T-helper 2 cell treated with Interferon-gamma antibody and Interleukin-4, amounts not matched to agents 5 μg/mL and 100 μg/mL, for 36 hours (primary cell): ENCODE measurements at regions not wholly inside any gene's neighbourhood (a gene's known extent, or its start where the extent isn't known, plus 50 kb on each side); places are given as distances from the start of the nearest gene placed in this dataset.
"Not testable (repeated sequence)": the region's sequence is repeated elsewhere in the genome, so short reads cannot be mapped to it uniquely, and the experiment has no call there.

Experiments
- DNase-seq: peaks from one replicate; pipeline ENCODE4 v3.0.0; 2021; ENCODE audit warnings: low spot score
- H3K27ac Mint-ChIP-seq: one replicate; pipeline ENCODE4 v1.8.0; 2021; ENCODE audit warnings: mild to moderate bottlenecking, mixed read lengths
- H3K27me3 Mint-ChIP-seq: one replicate; pipeline ENCODE4 v1.8.0; 2021; ENCODE audit warnings: low read depth, mixed read lengths
- H3K36me3 Mint-ChIP-seq: one replicate; pipeline ENCODE4 v1.8.0; 2021; ENCODE audit warnings: low read depth, mixed read lengths
- H3K4me1 Mint-ChIP-seq: one replicate; pipeline ENCODE4 v1.8.0; 2021; ENCODE audit warnings: low read depth, mixed read lengths
- H3K4me3 Mint-ChIP-seq: one replicate; pipeline ENCODE4 v1.8.0; 2022; ENCODE audit warnings: mild to moderate bottlenecking, moderate library complexity, mixed read lengths
- H3K9me3 Mint-ChIP-seq: one replicate; pipeline ENCODE4 v1.8.0; 2021; ENCODE audit warnings: mixed read lengths

DNA sequence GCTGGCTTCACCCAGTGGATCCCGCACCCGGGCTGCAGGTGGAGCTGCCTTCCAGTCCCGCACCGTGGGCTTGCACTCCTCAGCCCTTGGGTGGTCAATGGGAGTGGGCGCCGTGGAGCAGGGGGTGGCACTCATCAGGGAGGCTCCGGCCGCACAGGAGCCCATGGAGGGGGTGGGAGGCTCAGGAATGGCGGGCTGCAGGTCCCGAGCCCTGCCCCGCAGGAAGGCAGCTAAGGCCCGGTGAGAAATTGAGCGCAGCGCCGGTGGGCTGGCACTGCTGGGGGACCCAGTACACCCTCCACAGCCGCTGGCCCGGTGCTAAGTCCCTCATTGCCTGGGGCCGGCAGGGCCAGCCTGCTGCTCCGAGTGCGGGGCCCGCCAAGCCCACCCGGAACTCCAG lies 209.9 kb downstream of the UTRN start:
- H3K4me1 Mint-ChIP-seq, result peaks cover 17% of the 10 kb centered on the region
- not testable (repeated sequence) for H3K4me3 Mint-ChIP-seq, H3K9me3 Mint-ChIP-seq, DNase-seq, H3K27ac Mint-ChIP-seq, H3K27me3 Mint-ChIP-seq
- peaks cover 57% of the 10 kb centered on the region for H3K36me3 Mint-ChIP-seq

DNA sequence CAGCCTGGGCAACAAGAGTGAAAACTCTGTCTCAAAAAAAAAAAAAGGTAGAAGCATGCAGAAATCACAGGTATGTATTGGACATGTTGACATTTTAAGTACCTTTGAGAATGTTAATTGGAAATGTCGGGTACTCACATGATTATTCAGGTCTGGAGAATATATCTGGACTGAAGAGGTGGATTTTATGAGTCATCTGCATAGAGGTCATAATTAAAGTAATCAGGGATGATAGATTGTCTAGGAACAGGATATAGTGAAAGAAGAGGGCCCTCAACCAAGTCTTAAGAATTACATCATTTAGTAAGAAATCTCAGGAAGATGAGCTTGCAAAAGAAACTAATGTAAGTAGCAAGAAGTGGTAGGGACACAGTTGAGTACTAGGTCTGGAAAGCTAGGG lies 212.5 kb downstream of the UTRN start:
- DNase-seq, result no peak
- H3K27ac Mint-ChIP-seq, result peak overlapping the region; percentile 16

DNA sequence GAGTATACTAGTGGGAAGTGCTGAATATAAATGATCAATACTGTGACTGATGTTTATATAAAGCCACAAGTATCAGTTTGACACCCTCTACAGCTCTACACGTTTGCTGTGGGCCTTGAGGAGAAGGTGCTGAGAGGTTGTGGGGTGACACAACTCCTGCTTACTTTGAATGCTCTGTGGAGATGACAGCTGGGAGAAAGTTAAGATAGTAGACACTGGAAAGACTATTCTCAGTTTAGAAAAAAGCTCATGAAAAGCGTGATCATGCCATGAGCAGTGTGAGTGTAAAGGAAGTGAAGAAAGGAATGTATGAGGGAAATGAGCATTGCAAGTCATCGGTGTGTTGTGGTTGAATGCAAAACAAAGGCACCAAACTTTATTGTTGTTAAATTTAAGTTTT lies 215.8 kb downstream of the UTRN start:
- no peaks in the 10 kb centered on the region for H3K27me3 Mint-ChIP-seq
- H3K36me3 Mint-ChIP-seq, result peaks cover 69% of the 10 kb centered on the region
- peaks cover 31% of the 10 kb centered on the region for H3K9me3 Mint-ChIP-seq
- H3K4me3 Mint-ChIP-seq, result no peak overlapping the region
- H3K4me1 Mint-ChIP-seq, result peaks cover 24% of the 10 kb centered on the region
- no peak for DNase-seq
- peak overlapping the region; percentile 33 for H3K27ac Mint-ChIP-seq

More for the DNA sequence above, 212.5 kb downstream of the UTRN start:
- H3K4me3 Mint-ChIP-seq, result no peak overlapping the region
- H3K27me3 Mint-ChIP-seq, result no peaks in the 10 kb centered on the region
- peaks cover under 1% of the 10 kb centered on the region for H3K9me3 Mint-ChIP-seq
- H3K36me3 Mint-ChIP-seq, result peaks cover 50% of the 10 kb centered on the region
- peaks cover 24% of the 10 kb centered on the region for H3K4me1 Mint-ChIP-seq

DNA sequence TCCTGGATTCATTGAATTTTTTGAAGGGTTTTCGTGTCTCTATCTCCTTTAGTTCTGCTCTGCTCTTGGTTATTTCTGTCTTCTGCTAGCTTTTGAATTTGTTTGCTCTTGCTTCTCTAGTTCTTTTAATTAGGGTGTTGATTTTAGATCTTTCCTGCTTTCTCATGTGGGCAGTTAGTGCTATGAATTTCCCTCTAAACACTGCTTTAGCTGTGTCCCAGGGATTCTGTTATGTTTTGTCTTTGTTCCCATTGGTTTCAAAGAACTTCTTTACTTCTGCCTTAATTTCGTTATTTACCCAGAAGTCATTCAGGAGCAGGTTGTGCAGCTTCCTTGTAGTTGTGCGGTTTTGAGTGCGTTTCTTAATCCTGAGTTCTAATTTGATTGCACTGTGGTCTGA lies 220.1 kb downstream of the UTRN start:
- not testable (repeated sequence) for H3K27ac Mint-ChIP-seq, H3K4me3 Mint-ChIP-seq, DNase-seq, H3K27me3 Mint-ChIP-seq, H3K4me1 Mint-ChIP-seq
- H3K36me3 Mint-ChIP-seq, result peaks cover 72% of the 10 kb centered on the region
- peaks cover 43% of the 10 kb centered on the region for H3K9me3 Mint-ChIP-seq

DNA sequence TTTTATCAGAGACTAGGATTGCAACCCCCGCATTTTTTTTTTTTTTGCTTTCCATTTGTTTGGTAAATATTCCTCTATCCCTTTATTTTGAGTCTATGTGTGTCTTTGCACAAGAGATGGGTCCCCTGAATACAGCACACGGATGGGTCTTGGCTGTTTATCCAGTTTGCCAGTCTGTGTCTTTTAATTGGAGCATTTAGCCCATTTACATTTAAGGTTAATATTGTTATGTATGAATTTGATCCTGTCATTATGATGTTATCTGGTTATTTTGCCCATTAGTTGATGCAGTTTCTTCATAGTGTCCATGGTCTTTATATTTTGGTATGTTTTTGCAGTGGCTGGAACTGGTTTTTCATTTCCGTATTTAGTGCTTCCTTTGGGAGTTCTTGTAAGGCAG lies 220.9 kb downstream of the UTRN start:
- not testable (repeated sequence) for H3K4me1 Mint-ChIP-seq, H3K27me3 Mint-ChIP-seq, DNase-seq, H3K4me3 Mint-ChIP-seq
- peaks cover 43% of the 10 kb centered on the region for H3K9me3 Mint-ChIP-seq
- H3K36me3 Mint-ChIP-seq, result peaks cover 68% of the 10 kb centered on the region
- peak overlapping the region; percentile 42 for H3K27ac Mint-ChIP-seq

DNA sequence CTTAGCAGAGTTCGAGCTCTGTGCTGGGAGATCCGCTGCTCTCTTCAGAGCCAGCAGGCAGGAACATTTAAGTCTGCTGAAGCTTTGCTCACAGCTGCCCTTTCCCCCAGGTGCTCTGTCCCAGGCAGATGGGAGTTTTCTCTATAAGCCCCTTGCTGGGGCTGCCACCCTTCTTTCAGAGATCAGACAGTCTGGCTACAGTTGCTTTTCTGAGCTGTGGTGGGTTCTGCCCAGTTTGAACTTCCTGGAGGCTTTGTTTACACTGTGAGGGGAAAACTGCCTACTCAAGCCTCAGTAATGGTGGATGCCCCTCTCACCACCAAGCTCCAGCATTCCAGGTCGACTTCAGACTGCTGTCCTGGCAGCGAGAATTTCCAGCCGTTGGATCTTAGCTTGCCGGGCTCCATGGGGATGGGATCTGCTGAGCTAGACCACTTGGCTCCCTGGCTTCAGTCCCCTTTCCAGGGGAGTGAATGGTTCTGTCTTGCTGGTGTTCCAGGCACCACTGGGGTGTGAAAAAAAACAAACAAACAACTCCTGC lies 222.7 kb downstream of the UTRN start:
- Mint-ChIP-seq H3K36me3 (peaks cover 62% of the 10 kb centered on the region), H3K9me3 (peaks cover 40% of the 10 kb centered on the region)
- H3K27me3 Mint-ChIP-seq, H3K4me1 Mint-ChIP-seq, H3K27ac Mint-ChIP-seq, H3K4me3 Mint-ChIP-seq, DNase-seq: not testable (repeated sequence)

DNA sequence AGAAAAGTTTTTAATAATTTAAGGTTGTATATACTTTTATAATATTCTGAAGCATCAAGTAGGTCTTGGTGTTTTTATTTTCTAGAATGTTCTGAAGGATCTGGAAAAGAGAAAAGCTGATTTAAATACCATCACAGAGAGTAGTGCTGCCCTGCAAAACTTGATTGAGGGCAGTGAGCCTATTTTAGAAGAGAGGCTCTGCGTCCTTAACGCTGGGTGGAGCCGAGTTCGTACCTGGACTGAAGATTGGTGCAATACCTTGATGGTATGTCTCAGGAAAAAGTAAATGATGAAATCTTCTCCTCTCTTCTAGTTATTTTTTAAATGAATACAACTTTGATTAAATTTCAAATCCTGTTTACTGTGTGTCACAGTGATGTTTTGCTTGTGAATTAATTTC lies 225.7 kb downstream of the UTRN start:
- H3K9me3 Mint-ChIP-seq, result peaks cover 12% of the 10 kb centered on the region

DNA sequence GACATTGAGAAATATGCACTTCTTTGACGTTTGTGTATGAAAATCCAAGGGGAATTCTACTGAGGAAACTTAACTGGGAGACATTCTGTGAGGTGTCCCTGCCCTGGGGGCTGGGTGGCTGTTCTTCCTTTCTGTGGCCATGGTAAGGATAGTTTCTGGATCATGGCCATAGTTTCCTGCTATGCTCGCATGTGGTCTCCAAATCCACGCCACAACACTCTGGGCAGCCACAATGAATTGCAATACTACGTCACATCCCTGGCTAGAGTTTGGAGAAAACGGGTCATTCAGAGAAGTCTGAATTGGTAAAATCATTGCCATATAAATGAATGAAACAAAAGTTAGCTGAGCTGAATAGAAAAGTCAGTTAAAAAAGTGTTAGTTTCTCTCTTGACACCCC lies 230.6 kb downstream of the UTRN start:
- Mint-ChIP-seq H3K27me3 (no peaks in the 10 kb centered on the region), H3K36me3 (peaks cover 57% of the 10 kb centered on the region), H3K9me3 (no peaks in the 10 kb centered on the region), H3K4me1 (peaks cover 2% of the 10 kb centered on the region), H3K27ac (no peak overlapping the region), H3K4me3 (no peak overlapping the region)
- no peak for DNase-seq

More for the DNA sequence above, 225.7 kb downstream of the UTRN start:
- Mint-ChIP-seq H3K4me3 (no peak overlapping the region), H3K36me3 (peaks cover 53% of the 10 kb centered on the region), H3K27ac (no peak overlapping the region), H3K27me3 (no peaks in the 10 kb centered on the region), H3K4me1 (no peaks in the 10 kb centered on the region)
- no peak for DNase-seq

DNA sequence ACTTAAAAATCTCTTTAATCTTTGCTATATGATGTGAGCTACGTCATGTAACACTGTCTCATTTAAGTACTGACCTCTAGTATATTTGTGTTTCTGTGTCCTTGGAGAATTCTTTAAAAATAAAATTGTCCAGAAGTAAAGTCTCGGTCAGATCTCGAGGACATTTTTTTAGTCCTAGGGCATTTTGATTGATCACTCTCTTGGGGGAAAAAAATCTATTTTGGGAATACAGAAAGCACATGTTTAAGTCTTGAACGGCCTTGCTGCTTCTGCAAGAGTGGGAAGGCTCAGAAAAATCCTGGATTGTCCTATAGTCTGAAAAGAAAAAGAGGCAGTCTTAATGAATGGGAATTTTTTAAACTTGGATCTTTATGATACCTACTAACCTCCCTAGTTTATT lies 234.3 kb downstream of the UTRN start:
- Mint-ChIP-seq H3K9me3 (no peaks in the 10 kb centered on the region), H3K4me1 (peaks cover 2% of the 10 kb centered on the region), H3K27ac (no peak overlapping the region), H3K4me3 (no peak overlapping the region), H3K36me3 (peaks cover 54% of the 10 kb centered on the region), H3K27me3 (no peaks in the 10 kb centered on the region)
- no peak for DNase-seq

DNA sequence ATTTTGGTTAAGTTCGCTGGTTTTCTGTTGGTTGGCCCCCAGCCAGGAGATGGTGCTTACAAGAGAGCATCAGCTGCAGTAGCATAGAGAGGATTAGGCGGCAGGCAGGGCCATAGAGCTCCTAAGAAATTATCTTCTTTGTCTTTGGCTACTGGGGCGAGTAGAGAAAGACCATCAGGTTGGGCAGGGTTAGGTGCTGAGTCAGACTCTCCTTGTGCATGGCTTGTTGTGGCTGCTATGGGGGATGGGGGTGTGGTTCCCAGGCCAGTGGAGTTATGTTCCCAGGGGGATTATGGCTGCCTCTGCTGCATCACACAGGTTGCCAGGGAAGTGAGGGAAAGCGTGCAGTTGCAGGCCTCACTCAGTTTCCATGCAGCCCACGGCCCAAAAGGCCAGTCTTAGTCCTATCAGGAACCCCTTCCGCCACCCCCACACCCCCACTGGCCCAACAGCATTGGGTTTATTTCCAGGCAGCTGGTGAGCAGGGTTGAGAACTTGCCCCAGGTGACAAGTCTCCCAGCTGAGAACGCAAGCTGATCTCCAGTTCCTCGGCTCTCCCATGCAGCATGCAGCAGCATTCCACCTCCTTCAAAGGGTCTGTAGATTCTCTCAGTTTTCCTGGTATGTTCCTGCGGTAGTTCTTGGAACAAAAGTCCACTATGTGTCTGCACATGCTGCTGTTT lies 243.7 kb downstream of the UTRN start:
- H3K9me3 Mint-ChIP-seq, result peaks cover 15% of the 10 kb centered on the region

DNA sequence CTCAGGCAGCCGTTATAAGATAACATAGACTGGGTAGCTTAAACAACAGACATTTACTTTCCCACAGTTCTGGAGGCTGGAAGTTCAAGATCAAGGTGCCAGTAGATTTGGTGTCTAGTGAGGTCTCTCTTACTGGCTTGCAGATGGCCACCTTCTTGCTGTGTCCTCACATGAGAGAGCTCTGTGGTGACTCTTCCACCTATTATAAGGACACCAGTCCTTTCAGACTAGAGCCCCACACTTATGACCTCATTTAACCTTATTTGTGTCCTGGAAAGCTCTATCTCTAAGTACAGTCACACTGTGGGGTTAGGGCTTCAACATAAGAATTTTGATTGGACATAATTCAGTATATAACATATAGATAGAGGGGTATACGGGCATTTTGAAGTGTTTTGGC lies 245.0 kb downstream of the UTRN start:
- peaks cover 82% of the 10 kb centered on the region for H3K36me3 Mint-ChIP-seq

More for the DNA sequence above, 243.7 kb downstream of the UTRN start:
- no peak for DNase-seq
- no peak overlapping the region for H3K4me3 Mint-ChIP-seq
- peaks cover 5% of the 10 kb centered on the region for H3K4me1 Mint-ChIP-seq
- H3K36me3 Mint-ChIP-seq, result peaks cover 82% of the 10 kb centered on the region
- H3K27me3 Mint-ChIP-seq, result no peaks in the 10 kb centered on the region
- H3K27ac Mint-ChIP-seq, result no peak overlapping the region

DNA sequence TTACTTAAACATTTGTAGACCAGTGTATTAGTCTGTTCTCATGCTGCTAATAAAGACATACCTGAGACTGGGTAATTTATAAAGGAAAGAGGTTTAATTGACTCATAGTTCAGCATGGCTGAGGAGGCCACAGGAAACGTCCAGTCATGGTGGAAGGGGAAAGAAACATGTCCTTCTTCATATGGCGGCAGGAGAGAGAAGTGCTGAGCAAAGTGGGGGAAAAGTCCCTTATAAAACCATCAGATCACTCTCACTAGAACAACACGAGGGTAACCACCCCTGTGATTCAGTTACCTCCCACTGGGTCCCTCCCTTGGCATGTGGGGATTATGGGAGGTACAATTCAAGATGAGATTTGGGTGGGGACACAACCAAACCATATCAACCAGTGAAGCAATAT lies 247.1 kb downstream of the UTRN start:
- not testable (repeated sequence) for H3K27ac Mint-ChIP-seq, H3K4me3 Mint-ChIP-seq, DNase-seq, H3K4me1 Mint-ChIP-seq, H3K27me3 Mint-ChIP-seq
- peaks cover 66% of the 10 kb centered on the region for H3K36me3 Mint-ChIP-seq
- peaks cover 11% of the 10 kb centered on the region for H3K9me3 Mint-ChIP-seq

More for the DNA sequence above, 245.0 kb downstream of the UTRN start:
- peaks cover 15% of the 10 kb centered on the region for H3K9me3 Mint-ChIP-seq
- H3K4me1 Mint-ChIP-seq, result peaks cover 5% of the 10 kb centered on the region
- no peak overlapping the region for H3K27ac Mint-ChIP-seq
- DNase-seq, result no peak
- no peaks in the 10 kb centered on the region for H3K27me3 Mint-ChIP-seq
- no peak overlapping the region for H3K4me3 Mint-ChIP-seq

DNA sequence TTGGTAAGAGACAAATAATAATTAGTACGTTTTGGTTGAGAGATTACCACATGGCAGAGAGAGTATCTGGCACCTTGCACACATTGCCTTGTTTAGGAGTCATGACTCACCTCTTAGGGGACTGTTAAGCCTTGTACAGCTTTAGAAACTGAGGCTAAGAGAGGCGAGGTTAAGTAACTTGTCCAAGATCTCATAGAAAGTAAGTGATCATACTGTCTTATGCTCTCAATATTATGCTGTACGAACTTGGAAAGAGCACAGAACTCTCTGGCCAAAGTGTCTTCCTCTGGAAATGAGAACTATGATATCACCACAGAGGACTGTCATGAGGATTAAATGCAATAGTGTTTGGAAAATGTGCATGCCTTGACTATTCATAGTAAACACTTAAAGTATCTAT lies 249.0 kb downstream of the UTRN start:
- H3K4me3 Mint-ChIP-seq, result no peak overlapping the region
- H3K9me3 Mint-ChIP-seq, result peaks cover 11% of the 10 kb centered on the region
- H3K27me3 Mint-ChIP-seq, result no peaks in the 10 kb centered on the region
- peaks cover 51% of the 10 kb centered on the region for H3K36me3 Mint-ChIP-seq
- H3K27ac Mint-ChIP-seq, result no peak overlapping the region
- DNase-seq, result no peak
- H3K4me1 Mint-ChIP-seq, result peaks cover 3% of the 10 kb centered on the region

DNA sequence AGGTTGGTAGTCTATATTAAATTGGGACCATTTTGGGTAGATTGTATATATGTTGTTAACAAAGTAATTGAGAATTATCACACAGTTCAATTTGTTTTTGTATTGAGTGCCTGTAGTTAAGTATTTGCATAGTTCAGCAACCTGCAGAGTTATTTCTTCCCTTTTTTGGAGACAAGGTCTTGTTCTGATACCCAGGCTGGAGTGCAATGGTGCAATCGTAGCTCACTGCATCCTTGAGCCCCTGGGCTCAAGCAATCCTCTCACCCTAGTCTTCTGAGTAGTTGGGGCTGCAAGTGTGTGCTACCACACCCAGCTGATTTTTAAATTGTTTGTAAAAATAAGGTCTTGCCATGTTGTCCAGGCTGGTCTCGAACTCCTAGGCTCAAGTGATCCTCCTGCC lies 250.5 kb downstream of the UTRN start:
- peaks cover 51% of the 10 kb centered on the region for H3K36me3 Mint-ChIP-seq
- H3K4me1 Mint-ChIP-seq, result peaks cover 3% of the 10 kb centered on the region
- H3K4me3 Mint-ChIP-seq, result no peak overlapping the region
- no peak for DNase-seq
- no peaks in the 10 kb centered on the region for H3K27me3 Mint-ChIP-seq
- H3K9me3 Mint-ChIP-seq, result peaks cover 9% of the 10 kb centered on the region
- H3K27ac Mint-ChIP-seq, result no peak overlapping the region

DNA sequence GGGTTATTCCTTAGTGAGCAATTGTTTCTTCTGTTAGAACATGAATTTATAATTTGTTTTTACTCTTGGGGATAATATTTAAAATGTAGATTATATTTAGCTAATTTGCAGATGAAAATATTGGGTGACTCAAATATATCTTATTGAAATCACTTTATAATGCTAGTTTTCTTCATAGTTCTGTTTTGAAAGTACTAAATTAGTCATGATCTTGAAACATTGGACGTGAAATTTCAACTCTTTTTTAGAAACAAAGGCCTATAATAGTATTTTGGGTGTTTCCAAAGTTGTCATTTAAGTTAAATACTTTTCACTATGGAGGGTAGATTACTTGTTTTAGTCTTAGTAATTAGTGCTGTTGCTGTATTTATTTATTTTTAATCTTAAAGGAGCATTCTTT lies 250.9 kb downstream of the UTRN start:
- no peak overlapping the region for H3K4me3 Mint-ChIP-seq
- H3K36me3 Mint-ChIP-seq, result peaks cover 51% of the 10 kb centered on the region
- H3K4me1 Mint-ChIP-seq, result peaks cover 3% of the 10 kb centered on the region
- H3K27ac Mint-ChIP-seq, result no peak overlapping the region
- peaks cover 5% of the 10 kb centered on the region for H3K9me3 Mint-ChIP-seq
- no peaks in the 10 kb centered on the region for H3K27me3 Mint-ChIP-seq
- DNase-seq, result no peak
